HG03460 (cell line): ENCODE measurements at regions not wholly inside any gene's neighbourhood (a gene's known extent, or its start where the extent isn't known, plus 50 kb on each side); places are given as distances from the start of the nearest gene placed in this dataset.

Experiments used
- ATAC-seq: cut with Tn5 transposase; IDR thresholded peaks from one replicate; pipeline ENCODE4 v1.9.1; 2021; ENCODE audit not compliant: unreplicated experiment

GRCh38 chr21:16965424-16965823 lies 547.4 kb upstream of the CXADR start:
- ATAC-seq: no peak

- no peak for ATAC-seq
Measured at GRCh38 chr21:16968436-16968835, 544.4 kb upstream of the CXADR start.

DNA sequence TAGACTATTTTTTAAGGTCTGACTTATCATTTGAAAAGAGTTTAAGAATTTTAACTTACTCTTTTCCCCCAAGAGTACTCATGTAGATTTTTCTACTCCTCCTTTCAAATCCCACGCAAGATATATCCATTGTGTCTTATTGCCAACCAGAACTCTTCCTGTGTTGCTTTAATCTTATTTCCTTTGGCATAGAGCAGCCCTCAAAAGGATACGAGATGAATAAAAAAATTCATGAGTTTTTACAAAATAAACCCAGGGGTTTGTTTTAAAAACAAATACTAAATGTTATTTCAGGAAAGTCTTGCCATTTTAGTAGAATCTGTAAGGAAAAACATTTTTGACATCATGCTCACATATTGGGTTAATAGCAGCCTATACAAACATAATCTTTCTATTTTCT lies 543.2 kb upstream of the CXADR start:
- no peak for ATAC-seq

DNA sequence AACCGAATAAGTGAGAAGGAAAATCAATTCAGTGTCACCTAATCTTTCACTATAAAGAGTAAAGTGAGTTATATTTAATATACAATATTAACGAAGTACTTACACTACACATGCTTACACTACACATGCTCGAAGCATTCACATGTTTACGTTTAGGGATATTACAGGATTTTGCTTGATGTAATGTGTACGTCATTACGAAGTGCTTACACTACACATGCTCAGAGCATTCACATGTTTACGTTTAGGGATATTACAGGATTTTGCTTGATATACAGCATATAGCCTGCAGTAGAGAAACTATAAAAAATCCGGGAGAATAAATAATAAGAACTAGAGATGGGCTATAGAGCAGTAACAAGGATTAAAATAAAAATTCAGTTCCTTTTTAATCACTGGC lies 538.8 kb upstream of the CXADR start:
- ATAC-seq: no peak

GRCh38 chr21:16976193-16976592 lies 536.6 kb upstream of the CXADR start:
- ATAC-seq: no peak

DNA sequence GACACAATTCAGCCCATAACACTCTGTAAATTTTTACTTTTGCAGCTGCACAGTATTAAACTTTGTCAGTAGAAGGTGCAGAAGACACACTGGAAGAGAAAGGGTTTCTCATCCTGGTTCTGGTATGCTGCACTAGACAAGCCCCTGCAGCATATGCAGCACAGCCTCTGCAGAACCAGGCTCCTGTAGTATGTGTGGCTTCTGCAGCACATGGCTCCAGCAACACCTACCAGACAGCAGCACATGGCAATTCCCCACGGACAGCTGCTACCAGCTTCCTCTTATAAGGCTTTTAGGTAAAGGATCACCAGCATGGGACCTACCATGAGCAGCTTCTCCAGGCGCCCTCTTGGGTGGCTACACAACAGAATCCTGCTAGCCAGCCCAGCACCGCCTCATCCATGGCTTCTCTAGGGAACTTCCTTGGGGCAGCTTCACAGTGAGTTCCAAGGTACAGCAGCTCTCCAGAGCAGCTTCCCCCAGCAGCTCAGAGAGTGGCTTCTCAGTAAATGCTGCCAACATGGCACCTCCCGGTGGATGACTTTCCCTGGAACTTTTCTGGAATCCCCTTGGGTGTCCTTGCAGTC lies 534.4 kb upstream of the CXADR start:
- no peak for ATAC-seq

DNA sequence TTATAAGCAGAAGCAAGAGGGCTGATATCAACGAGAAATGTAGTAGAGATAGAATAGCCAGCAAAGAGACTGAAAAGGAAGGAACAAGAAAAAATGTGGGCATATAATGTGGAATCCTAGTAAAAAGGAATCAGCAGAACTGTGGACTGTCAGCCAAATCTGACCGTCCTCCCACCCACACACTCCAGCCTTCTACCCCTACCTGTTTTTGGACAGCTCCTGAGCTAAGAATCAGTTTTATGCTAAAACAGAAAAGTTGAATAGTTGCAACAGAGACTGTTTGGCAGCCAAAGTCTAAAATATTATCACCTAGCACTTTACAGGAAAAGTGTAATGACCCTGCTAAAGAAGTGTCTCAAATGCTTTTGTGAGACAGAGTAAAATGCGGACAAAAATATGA lies 533.3 kb upstream of the CXADR start:
- ATAC-seq: no peak

- no peak for ATAC-seq
Measured at GRCh38 chr21:16983420-16983819, 529.4 kb upstream of the CXADR start.

- no peak for ATAC-seq
Measured at GRCh38 chr21:16992448-16992847, 520.4 kb upstream of the CXADR start.

GRCh38 chr21:16993416-16994038 lies 519.3 kb upstream of the CXADR start:
- ATAC-seq: no peak

DNA sequence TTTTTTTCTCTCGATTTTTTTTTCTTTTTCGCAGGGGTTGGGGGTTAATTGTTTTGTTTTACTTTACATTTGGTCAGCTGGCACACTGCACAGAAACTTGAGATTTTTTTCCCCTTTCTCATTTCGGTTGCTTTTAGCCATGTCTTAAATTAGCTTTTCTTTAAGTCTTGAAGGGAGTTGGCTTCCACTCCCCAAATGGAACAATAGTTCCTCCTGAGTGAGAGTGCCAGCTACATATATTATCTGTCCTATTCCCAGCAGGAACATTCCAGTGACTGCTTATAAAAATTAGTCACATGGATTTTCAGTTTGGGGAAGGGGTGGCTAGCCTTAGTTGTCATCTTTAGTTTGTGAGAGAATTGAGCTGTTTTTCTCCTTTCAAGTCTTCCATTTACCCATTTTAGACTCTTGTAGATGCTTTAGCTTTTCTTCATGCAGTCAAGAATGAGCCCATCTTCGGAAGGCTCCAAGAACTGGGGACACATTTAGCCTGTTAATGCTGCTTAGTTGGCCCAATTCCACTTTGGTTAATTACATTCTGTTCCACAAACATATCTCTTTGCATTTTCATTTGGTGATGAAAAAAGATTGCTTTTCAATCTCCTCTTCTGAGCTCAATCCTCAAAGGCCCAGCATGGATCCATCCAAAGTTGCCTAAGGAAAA lies 510.1 kb upstream of the CXADR start:
- no peak for ATAC-seq

- ATAC-seq: no peak
Measured at GRCh38 chr21:17003258-17003615, 509.6 kb upstream of the CXADR start.

- no peak for ATAC-seq
Measured at GRCh38 chr21:17003763-17004373, 509.0 kb upstream of the CXADR start.

- no peak for ATAC-seq
Measured at GRCh38 chr21:17032141-17032655, 480.6 kb upstream of the CXADR start.

- ATAC-seq: no peak
Measured at GRCh38 chr21:17044696-17045095, 468.1 kb upstream of the CXADR start.

- no peak for ATAC-seq
Measured at GRCh38 chr21:17045214-17045853, 467.5 kb upstream of the CXADR start.

DNA sequence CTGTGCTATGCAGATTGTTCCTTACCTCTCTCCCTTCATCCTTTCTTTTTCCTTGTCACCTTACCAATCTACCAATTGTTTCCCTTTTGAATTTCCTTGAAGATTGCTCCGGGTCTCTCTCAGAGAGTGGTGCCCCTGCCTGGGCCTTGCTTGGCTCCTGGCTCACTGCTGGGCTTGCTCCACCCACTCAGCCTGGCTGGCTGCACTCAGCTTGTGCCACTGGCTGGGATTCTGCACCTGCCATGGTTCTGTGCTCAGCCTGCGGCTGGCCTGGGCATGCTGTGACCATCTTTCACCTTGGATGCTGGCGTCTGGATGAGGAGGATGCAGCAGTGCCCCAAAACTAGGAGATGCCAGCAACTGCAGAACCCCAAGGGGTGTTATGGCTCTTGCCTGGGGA lies 463.9 kb upstream of the CXADR start:
- ATAC-seq: no peak

GRCh38 chr21:17050156-17050555 lies 462.7 kb upstream of the CXADR start:
- ATAC-seq: no peak

GRCh38 chr21:17050646-17051045 lies 462.2 kb upstream of the CXADR start:
- no peak for ATAC-seq

- no peak for ATAC-seq
Measured at GRCh38 chr21:17051054-17051453, 461.8 kb upstream of the CXADR start.

GRCh38 chr21:17053321-17053720 lies 459.5 kb upstream of the CXADR start:
- no peak for ATAC-seq

- ATAC-seq: no peak
Measured at GRCh38 chr21:17059936-17060335, 452.9 kb upstream of the CXADR start.
